SKM-1 treated with dmso at 0.1 percent for 144 hours (cell line): ENCODE measurements at regions not wholly inside any gene's neighbourhood (a gene's known extent, or its start where the extent isn't known, plus 50 kb on each side); places are given as distances from the start of the nearest gene placed in this dataset.
A peak's percentile ranks its signal among the peaks of the same experiment; 100 is the strongest.

Experiments used
- DNase-seq: peaks from one replicate; lab custom pipeline; 2025; ENCODE audit not compliant: unreplicated experiment; lab: John Stamatoyannopoulos, UW

- no peak for DNase-seq
These were observed 510.7 kb downstream of the RIT2 start for GRCh38 chr18:42604820-42605219.

- DNase-seq: no peak
These were observed 508.5 kb downstream of the RIT2 start for GRCh38 chr18:42606886-42607495.

GRCh38 chr18:42611134-42611533 lies 504.4 kb downstream of the RIT2 start:
- no peak for DNase-seq

GRCh38 chr18:42614619-42615293 lies 500.7 kb downstream of the RIT2 start:
- no peak for DNase-seq

GRCh38 chr18:42617221-42617620 lies 498.3 kb downstream of the RIT2 start:
- no peak for DNase-seq

GRCh38 chr18:42619771-42620170 lies 495.7 kb downstream of the RIT2 start:
- DNase-seq: no peak

GRCh38 chr18:42620657-42621056 lies 494.8 kb downstream of the RIT2 start:
- DNase-seq: no peak

- no peak for DNase-seq
These were observed 491.6 kb downstream of the RIT2 start for GRCh38 chr18:42623935-42624334.

- DNase-seq: no peak
These were observed 482.7 kb downstream of the RIT2 start for GRCh38 chr18:42632801-42633200.

- DNase-seq: no peak
These were observed 480.0 kb downstream of the RIT2 start for GRCh38 chr18:42635378-42636048.

GRCh38 chr18:42636309-42636708 lies 479.2 kb downstream of the RIT2 start:
- DNase-seq: no peak

- no peak for DNase-seq
These were observed 475.3 kb downstream of the RIT2 start for GRCh38 chr18:42640160-42640559.

GRCh38 chr18:42641996-42642395 lies 473.5 kb downstream of the RIT2 start:
- DNase-seq: no peak

- no peak for DNase-seq
These were observed 470.8 kb downstream of the RIT2 start for GRCh38 chr18:42644729-42645131.

GRCh38 chr18:42649331-42650035 lies 466.0 kb downstream of the RIT2 start:
- no peak for DNase-seq

- peak; percentile 59 for DNase-seq
These were observed 460.9 kb downstream of the RIT2 start for GRCh38 chr18:42654556-42654955.

GRCh38 chr18:42657551-42657950 lies 457.9 kb downstream of the RIT2 start:
- DNase-seq: no peak

GRCh38 chr18:42658171-42658570 lies 457.3 kb downstream of the RIT2 start:
- no peak for DNase-seq

GRCh38 chr18:42659187-42659586 lies 456.3 kb downstream of the RIT2 start:
- DNase-seq: no peak

GRCh38 chr18:42670860-42671259 lies 444.6 kb downstream of the RIT2 start:
- DNase-seq: no peak

GRCh38 chr18:42675810-42676209 lies 439.7 kb downstream of the RIT2 start:
- DNase-seq: no peak

GRCh38 chr18:42683094-42683493 lies 432.4 kb downstream of the RIT2 start:
- DNase-seq: no peak
